ENCODE measurements at regions not wholly inside any gene's neighbourhood (a gene's known extent, or its start where the extent isn't known, plus 50 kb on each side); places are given as distances from the start of the nearest gene placed in this dataset.
"Not testable (repeated sequence)": the region's sequence is repeated elsewhere in the genome, so short reads cannot be mapped to it uniquely, and the experiment has no call there.

GRCh38 chr1:67601955-67602354 lies 83.0 kb upstream of the GADD45A start:
- intact Hi-C loops (cut with DNase I): no loop called here
- DNase-seq: no peak
- ATAC-seq (ENCODE audit: poor library complexity): no peak

- intact Hi-C loops (cut with DNase I): no loop called here
- no peak for ATAC-seq (ENCODE audit: poor library complexity)
These were observed 80.2 kb upstream of the GADD45A start for GRCh38 chr1:67604778-67605177.

GRCh38 chr1:67605209-67605780 lies 79.7 kb upstream of the GADD45A start:
- no peak for ATAC-seq (ENCODE audit: poor library complexity)
- intact Hi-C loops (cut with DNase I): no loop called here
- DNase-seq: no peak

More at GRCh38 chr1:67604778-67605177, 80.2 kb upstream of the GADD45A start:
- no peak for DNase-seq

GRCh38 chr1:67607286-67607685 lies 77.7 kb upstream of the GADD45A start:
- DNase-seq (no peak), ATAC-seq (ENCODE audit: poor library complexity) (no peak)
- intact Hi-C loops (cut with DNase I): no loop called here

GRCh38 chr1:67607699-67608098 lies 77.3 kb upstream of the GADD45A start:
- no peak for ATAC-seq (ENCODE audit: poor library complexity)
- intact Hi-C loops (cut with DNase I): no loop called here

GRCh38 chr1:67608661-67609576 lies 76.1 kb upstream of the GADD45A start:
- no peak for ATAC-seq (ENCODE audit: poor library complexity)
- intact Hi-C loops (cut with DNase I): no loop called here
- DNase-seq: no peak

More at GRCh38 chr1:67607699-67608098, 77.3 kb upstream of the GADD45A start:
- no peak for DNase-seq

- DNase-seq (no peak), ATAC-seq (ENCODE audit: poor library complexity) (no peak)
- intact Hi-C loops (cut with DNase I): no loop called here
These were observed 75.2 kb upstream of the GADD45A start for GRCh38 chr1:67609577-67610341.

GRCh38 chr1:67610450-67610849 lies 74.6 kb upstream of the GADD45A start:
- DNase-seq (no peak), ATAC-seq (ENCODE audit: poor library complexity) (no peak)
- intact Hi-C loops (cut with DNase I): no loop called here

- intact Hi-C loops (cut with DNase I): no loop called here
- ATAC-seq (ENCODE audit: poor library complexity) (no peak), DNase-seq (no peak)
These were observed 73.2 kb upstream of the GADD45A start for GRCh38 chr1:67611846-67612245.

GRCh38 chr1:67612788-67613241 lies 72.2 kb upstream of the GADD45A start:
- peak; percentile 63 for ATAC-seq (ENCODE audit: poor library complexity)
- peak; percentile 57 for DNase-seq
- intact Hi-C loops (cut with DNase I): no loop called here

GRCh38 chr1:67613479-67613878 lies 71.5 kb upstream of the GADD45A start:
- ATAC-seq (ENCODE audit: poor library complexity); DNase-seq; intact Hi-C loops (cut with DNase I): not testable (repeated sequence)

- ATAC-seq (ENCODE audit: poor library complexity): peak; percentile 20
These were observed 70.5 kb upstream of the GADD45A start for GRCh38 chr1:67614511-67614934.

GRCh38 chr1:67615886-67616285 lies 69.1 kb upstream of the GADD45A start:
- intact Hi-C loops (cut with DNase I): no loop called here
- ATAC-seq (ENCODE audit: poor library complexity) (no peak), DNase-seq (no peak)

More at GRCh38 chr1:67614511-67614934, 70.5 kb upstream of the GADD45A start:
- intact Hi-C loops (cut with DNase I): no loop called here
- DNase-seq: no peak

GRCh38 chr1:67616394-67616985 lies 68.5 kb upstream of the GADD45A start:
- ATAC-seq (ENCODE audit: poor library complexity): no peak
- intact Hi-C loops (cut with DNase I): no loop called here

GRCh38 chr1:67618285-67619018 lies 66.5 kb upstream of the GADD45A start:
- peak; percentile 84 for ATAC-seq (ENCODE audit: poor library complexity)
- DNase-seq: peak; percentile 48
- intact Hi-C loops (cut with DNase I): no loop called here

More at GRCh38 chr1:67616394-67616985, 68.5 kb upstream of the GADD45A start:
- DNase-seq: no peak

GRCh38 chr1:67619080-67619479 lies 65.9 kb upstream of the GADD45A start:
- ATAC-seq (ENCODE audit: poor library complexity): peak; percentile 30
- no peak for DNase-seq
- intact Hi-C loops (cut with DNase I): no loop called here

- intact Hi-C loops (cut with DNase I): no loop called here
- DNase-seq: no peak
- no peak for ATAC-seq (ENCODE audit: poor library complexity)
These were observed 61.1 kb upstream of the GADD45A start for GRCh38 chr1:67623906-67624305.

GRCh38 chr1:67624680-67625079 lies 60.3 kb upstream of the GADD45A start:
- no peak for ATAC-seq (ENCODE audit: poor library complexity)
- intact Hi-C loops (cut with DNase I): no loop called here
- DNase-seq: no peak

Measured in Right ventricle myocardium superior (tissue), 1 donor.